Panc1 (cell line): ENCODE measurements at regions not wholly inside any gene's neighbourhood (a gene's known extent, or its start where the extent isn't known, plus 50 kb on each side); places are given as distances from the start of the nearest gene placed in this dataset.

Experiments
- ATAC-seq: fragments of 200-7000 bp; cut with Tn5 transposase; 2 replicates; pipeline ENCODE4 v1.9.1; 2020; ENCODE audit warnings: mild to moderate bottlenecking, moderate library complexity
- BruUV-seq: library from RNA; stranded (reverse); fragments of 400-500 nt; replicated peaks from 2 replicates; lab custom pipeline; 2021; lab: Mats Ljungman, UMichigan
- CTCF ChIA-PET: fragments of 300-600 bp; sonication (Branson Sonifier 250); formaldehyde crosslinking; loops from one replicate; lab custom pipeline; 2022; ENCODE audit warnings: antibody characterized with exemption; lab: Charles Lee
- POLR2A ChIA-PET: fragments of 300-600 bp; sonication (Branson Sonifier 250); formaldehyde crosslinking; loops from one replicate; lab custom pipeline; 2022; ENCODE audit warnings: antibody characterized with exemption; lab: Charles Lee
- DNase-seq: peaks from one replicate; pipeline ENCODE4 v3.0.0-alpha.2; 2010; ENCODE audit warnings: low read depth, low spot score
- H3K27ac ChIP-seq: 2 replicates; pipeline ENCODE4 v1.5.1; 2011; ENCODE audit warnings: mild to moderate bottlenecking, low read length, inconsistent platforms
- H3K27me3 ChIP-seq: fragments of 200-500 bp; sonication (Bioruptor generic); 2 replicates; pipeline ENCODE4 v1.6.0; 2014; ENCODE audit warnings: low read length, inconsistent platforms; ENCODE audit not compliant: control insufficient read depth, insufficient read depth
- H3K36me3 ChIP-seq: fragments of 200-500 bp; sonication (Bioruptor generic); 2 replicates; pipeline ENCODE4 v1.5.1; 2014; ENCODE audit warnings: inconsistent platforms, mild to moderate bottlenecking, low read length, moderate library complexity; ENCODE audit not compliant: control insufficient read depth, insufficient read depth
- H3K4me1 ChIP-seq: 2 replicates; pipeline ENCODE4 v1.5.1; 2011; ENCODE audit warnings: inconsistent platforms, mild to moderate bottlenecking, low read length, moderate library complexity; ENCODE audit not compliant: control insufficient read depth, insufficient read depth
- H3K4me3 ChIP-seq, 2 experiments: 2 replicates each; pipeline ENCODE4 v1.5.1; 2011 to 2012; ENCODE audit warnings: low read depth in 2 of 2, low read length in 2 of 2, mild to moderate bottlenecking in 2 of 2, inconsistent platforms in 1 of 2, moderate library complexity in 1 of 2
- H3K9me3 ChIP-seq: fragments of 200-500 bp; sonication (Bioruptor generic); 2 replicates; pipeline ENCODE4 v1.5.1; 2014; ENCODE audit warnings: low read depth, mild to moderate bottlenecking, inconsistent platforms, low read length, moderate library complexity; ENCODE audit not compliant: control insufficient read depth, insufficient read depth
- POLR2AphosphoS5 ChIP-seq: IDR thresholded peaks from 2 replicates; pipeline ENCODE4 v1.6.1; 2012; ENCODE audit warnings: mild to moderate bottlenecking, low read depth, low read length, moderate library complexity
- REST ChIP-seq, 2 experiments: IDR thresholded peaks; 2 replicates each; pipeline ENCODE4 v1.6.1; 2011 to 2012; ENCODE audit warnings: low read depth in 2 of 2, control low read depth in 1 of 2, low read length in 1 of 2, mild to moderate bottlenecking in 1 of 2, moderate library complexity in 1 of 2; ENCODE audit not compliant: insufficient read depth in 1 of 2
- SIN3A ChIP-seq: IDR thresholded peaks from 2 replicates; pipeline ENCODE4 v1.6.1; 2012; ENCODE audit warnings: low read depth, mild to moderate bottlenecking, low read length, moderate library complexity, borderline replicate concordance; ENCODE audit not compliant: insufficient read depth
- TCF7L2 ChIP-seq: IDR thresholded peaks from 2 replicates; pipeline ENCODE4 v1.6.1; 2011; ENCODE audit warnings: mild to moderate bottlenecking, low read depth, low read length, inconsistent platforms
- in situ Hi-C: cut with HindIII; loops from 2 replicates; pipeline ENCODE4 v1.10.0; 2016; ENCODE audit warnings: low sequenced_read_pairs, low pct_unique_long_range_greater_than_20kb
- intact Hi-C: fragments of 100-400 bp; cut with micrococcal nuclease; formaldehyde crosslinking; loops from one replicate; pipeline ENCODE4 v1.10.0; 2022; ENCODE audit not compliant: unreplicated experiment
- TF ChIP-seq, protein P1 (sequence below): fragments of 450-650 bp; IDR thresholded peaks from 2 replicates; pipeline ENCODE4 v1.5.1; 2017; ENCODE audit warnings: mild to moderate bottlenecking

DNA sequence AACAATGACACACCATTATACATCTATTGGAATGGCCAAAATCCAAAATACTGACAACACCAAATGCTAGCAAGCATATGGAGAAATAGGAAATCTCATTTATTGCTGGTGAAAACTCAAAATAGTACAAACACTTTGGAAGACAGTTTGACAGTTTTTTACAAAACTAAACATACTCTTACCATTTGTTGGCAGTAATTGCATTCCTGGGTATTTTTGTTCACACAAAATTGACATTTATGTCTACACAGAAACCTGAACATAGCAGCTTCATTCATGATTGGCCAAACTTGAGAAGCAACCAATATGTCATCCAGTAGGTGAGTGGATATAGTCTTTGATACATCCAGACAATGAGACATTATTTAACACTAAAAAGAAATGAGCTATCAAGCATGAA lies 489.9 kb downstream of the PLOD2 start:
- H3K27me3 ChIP-seq, result no peaks in the 10 kb centered on the region
- in situ Hi-C loops, result no loop called here

GRCh38 chr3:145673838-145674237 lies 487.1 kb downstream of the PLOD2 start:
- Histone ChIP-seq H3K36me3 (no peaks in the 10 kb centered on the region), H3K9me3 (no peaks in the 10 kb centered on the region), H3K4me3 (no peak overlapping the region), H3K27me3 (no peaks in the 10 kb centered on the region), H3K4me1 (no peaks in the 10 kb centered on the region), H3K27ac (no peak overlapping the region)
- intact Hi-C loops (no loop called here), in situ Hi-C loops (no loop called here)
- CTCF ChIA-PET, result no interaction called here
- POLR2A ChIA-PET, result interaction anchor here (0.7 kb wide), 1 partner anchor 1019 kb away, joined by 3 read pairs; no protein-coding TSS in a partner anchor
- no peak for DNase-seq
- no peak for ATAC-seq
- BruUV-seq, result no TSS peak
- TF ChIP-seq REST (IDR thresholded peaks at IDR 0.05; ENCODE audit: insufficient read depth in 1 of 2, low read depth in 2 of 2, low read length in 1 of 2), result no peak
- TF ChIP-seq POLR2AphosphoS5, result no peak
- TF ChIP-seq, protein P1, sequence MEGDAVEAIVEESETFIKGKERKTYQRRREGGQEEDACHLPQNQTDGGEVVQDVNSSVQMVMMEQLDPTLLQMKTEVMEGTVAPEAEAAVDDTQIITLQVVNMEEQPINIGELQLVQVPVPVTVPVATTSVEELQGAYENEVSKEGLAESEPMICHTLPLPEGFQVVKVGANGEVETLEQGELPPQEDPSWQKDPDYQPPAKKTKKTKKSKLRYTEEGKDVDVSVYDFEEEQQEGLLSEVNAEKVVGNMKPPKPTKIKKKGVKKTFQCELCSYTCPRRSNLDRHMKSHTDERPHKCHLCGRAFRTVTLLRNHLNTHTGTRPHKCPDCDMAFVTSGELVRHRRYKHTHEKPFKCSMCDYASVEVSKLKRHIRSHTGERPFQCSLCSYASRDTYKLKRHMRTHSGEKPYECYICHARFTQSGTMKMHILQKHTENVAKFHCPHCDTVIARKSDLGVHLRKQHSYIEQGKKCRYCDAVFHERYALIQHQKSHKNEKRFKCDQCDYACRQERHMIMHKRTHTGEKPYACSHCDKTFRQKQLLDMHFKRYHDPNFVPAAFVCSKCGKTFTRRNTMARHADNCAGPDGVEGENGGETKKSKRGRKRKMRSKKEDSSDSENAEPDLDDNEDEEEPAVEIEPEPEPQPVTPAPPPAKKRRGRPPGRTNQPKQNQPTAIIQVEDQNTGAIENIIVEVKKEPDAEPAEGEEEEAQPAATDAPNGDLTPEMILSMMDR, result no peak
- no peak for TF ChIP-seq SIN3A
- TF ChIP-seq TCF7L2, result no peak

More for the DNA sequence above, 489.9 kb downstream of the PLOD2 start:
- Histone ChIP-seq H3K36me3 (no peaks in the 10 kb centered on the region), H3K9me3 (no peaks in the 10 kb centered on the region), H3K4me1 (no peaks in the 10 kb centered on the region), H3K4me3 (no peak overlapping the region), H3K27ac (no peak overlapping the region)
- ChIA-PET CTCF (no interaction called here), POLR2A (no interaction called here)
- no TSS peak for BruUV-seq
- no peak for DNase-seq
- intact Hi-C loops, result no loop called here
- ATAC-seq, result no peak
- TF ChIP-seq SIN3A (no peak), POLR2AphosphoS5 (no peak), TCF7L2 (no peak), REST (IDR thresholded peaks at IDR 0.05; ENCODE audit: insufficient read depth in 1 of 2, low read depth in 2 of 2, low read length in 1 of 2) (no peak)
- TF ChIP-seq, protein P1, result no peak
